ENCODE measurements at regions not wholly inside any gene's neighbourhood (a gene's known extent, or its start where the extent isn't known, plus 50 kb on each side); places are given as distances from the start of the nearest gene placed in this dataset.

- TF ChIP-seq, protein P1, sequence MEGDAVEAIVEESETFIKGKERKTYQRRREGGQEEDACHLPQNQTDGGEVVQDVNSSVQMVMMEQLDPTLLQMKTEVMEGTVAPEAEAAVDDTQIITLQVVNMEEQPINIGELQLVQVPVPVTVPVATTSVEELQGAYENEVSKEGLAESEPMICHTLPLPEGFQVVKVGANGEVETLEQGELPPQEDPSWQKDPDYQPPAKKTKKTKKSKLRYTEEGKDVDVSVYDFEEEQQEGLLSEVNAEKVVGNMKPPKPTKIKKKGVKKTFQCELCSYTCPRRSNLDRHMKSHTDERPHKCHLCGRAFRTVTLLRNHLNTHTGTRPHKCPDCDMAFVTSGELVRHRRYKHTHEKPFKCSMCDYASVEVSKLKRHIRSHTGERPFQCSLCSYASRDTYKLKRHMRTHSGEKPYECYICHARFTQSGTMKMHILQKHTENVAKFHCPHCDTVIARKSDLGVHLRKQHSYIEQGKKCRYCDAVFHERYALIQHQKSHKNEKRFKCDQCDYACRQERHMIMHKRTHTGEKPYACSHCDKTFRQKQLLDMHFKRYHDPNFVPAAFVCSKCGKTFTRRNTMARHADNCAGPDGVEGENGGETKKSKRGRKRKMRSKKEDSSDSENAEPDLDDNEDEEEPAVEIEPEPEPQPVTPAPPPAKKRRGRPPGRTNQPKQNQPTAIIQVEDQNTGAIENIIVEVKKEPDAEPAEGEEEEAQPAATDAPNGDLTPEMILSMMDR (IDR thresholded peaks at IDR 0.05), result no peak
- no peak for TF ChIP-seq EZH2 (IDR thresholded peaks at IDR 0.05; ENCODE audit: borderline replicate concordance, insufficient read depth, low read depth, low read length, poor library complexity, severe bottlenecking)
Observed at GRCh38 chr4:185872747-185873380, 60.9 kb upstream of the SORBS2 start.
